WTC11 (cell line): ENCODE measurements at regions not wholly inside any gene's neighbourhood (a gene's known extent, or its start where the extent isn't known, plus 50 kb on each side); places are given as distances from the start of the nearest gene placed in this dataset.

Experiments
- ARID4B ChIP-seq: sonication (generic); formaldehyde crosslinking; IDR thresholded peaks from 2 replicates; pipeline ENCODE4 v1.8.0; 2023; ENCODE audit warnings: missing genetic modification reagents, mild to moderate bottlenecking, borderline replicate concordance
- CTCF ChIP-seq: fragments of 200-600 bp; IDR thresholded peaks from 2 replicates; pipeline ENCODE4 v1.8.0; 2022; ENCODE audit warnings: antibody characterized with exemption
- HMGA2 ChIP-seq: fragments of 250-450 bp; sonication (Bioruptor Pico); IDR thresholded peaks from 2 replicates; pipeline ENCODE4 v1.4.0; 2021; ENCODE audit warnings: mild to moderate bottlenecking, moderate library complexity
- TCF7 ChIP-seq: sonication (generic); formaldehyde crosslinking; IDR thresholded peaks from 2 replicates; pipeline ENCODE4 v1.8.0; 2022; ENCODE audit warnings: mild to moderate bottlenecking, low read depth, missing genetic modification reagents, moderate library complexity
- TEAD1 ChIP-seq: sonication (generic); formaldehyde crosslinking; IDR thresholded peaks from 2 replicates; pipeline ENCODE4 v1.8.0; 2022; ENCODE audit warnings: mild to moderate bottlenecking, missing genetic modification reagents
- ZNF138 ChIP-seq: sonication (generic); formaldehyde crosslinking; conservative IDR thresholded peaks from 2 replicates; pipeline ENCODE4 v1.8.1; 2022; ENCODE audit warnings: mild to moderate bottlenecking, moderate library complexity, missing genetic modification reagents
- TF ChIP-seq, protein P1 (sequence below): sonication (generic); formaldehyde crosslinking; IDR thresholded peaks from 2 replicates; pipeline ENCODE4 v1.8.0; 2022; ENCODE audit warnings: mild to moderate bottlenecking, missing genetic modification reagents
- TF ChIP-seq, protein P2 (sequence below): sonication (generic); formaldehyde crosslinking; IDR thresholded peaks from 2 replicates; pipeline ENCODE4 v1.8.1; 2023; ENCODE audit warnings: mild to moderate bottlenecking, missing genetic modification reagents, moderate library complexity

- TF ChIP-seq TEAD1 (no peak), CTCF (no peak), ZNF138 (CRISPR knock-in tag) (no peak), ARID4B (CRISPR knock-in tag) (no peak), TCF7 (no peak), HMGA2 (CRISPR knock-in tag) (no peak)
- TF ChIP-seq, protein P1, sequence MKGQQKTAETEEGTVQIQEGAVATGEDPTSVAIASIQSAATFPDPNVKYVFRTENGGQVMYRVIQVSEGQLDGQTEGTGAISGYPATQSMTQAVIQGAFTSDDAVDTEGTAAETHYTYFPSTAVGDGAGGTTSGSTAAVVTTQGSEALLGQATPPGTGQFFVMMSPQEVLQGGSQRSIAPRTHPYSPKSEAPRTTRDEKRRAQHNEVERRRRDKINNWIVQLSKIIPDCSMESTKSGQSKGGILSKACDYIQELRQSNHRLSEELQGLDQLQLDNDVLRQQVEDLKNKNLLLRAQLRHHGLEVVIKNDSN (CRISPR knock-in tag), result no peak
- TF ChIP-seq, protein P2, sequence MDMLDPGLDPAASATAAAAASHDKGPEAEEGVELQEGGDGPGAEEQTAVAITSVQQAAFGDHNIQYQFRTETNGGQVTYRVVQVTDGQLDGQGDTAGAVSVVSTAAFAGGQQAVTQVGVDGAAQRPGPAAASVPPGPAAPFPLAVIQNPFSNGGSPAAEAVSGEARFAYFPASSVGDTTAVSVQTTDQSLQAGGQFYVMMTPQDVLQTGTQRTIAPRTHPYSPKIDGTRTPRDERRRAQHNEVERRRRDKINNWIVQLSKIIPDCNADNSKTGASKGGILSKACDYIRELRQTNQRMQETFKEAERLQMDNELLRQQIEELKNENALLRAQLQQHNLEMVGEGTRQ (CRISPR knock-in tag), result no peak
Observed at GRCh38 chr7:4394736-4395135, 287.4 kb upstream of the FOXK1 start.
